ENCODE measurements at regions not wholly inside any gene's neighbourhood (a gene's known extent, or its start where the extent isn't known, plus 50 kb on each side); places are given as distances from the start of the nearest gene placed in this dataset.

DNA sequence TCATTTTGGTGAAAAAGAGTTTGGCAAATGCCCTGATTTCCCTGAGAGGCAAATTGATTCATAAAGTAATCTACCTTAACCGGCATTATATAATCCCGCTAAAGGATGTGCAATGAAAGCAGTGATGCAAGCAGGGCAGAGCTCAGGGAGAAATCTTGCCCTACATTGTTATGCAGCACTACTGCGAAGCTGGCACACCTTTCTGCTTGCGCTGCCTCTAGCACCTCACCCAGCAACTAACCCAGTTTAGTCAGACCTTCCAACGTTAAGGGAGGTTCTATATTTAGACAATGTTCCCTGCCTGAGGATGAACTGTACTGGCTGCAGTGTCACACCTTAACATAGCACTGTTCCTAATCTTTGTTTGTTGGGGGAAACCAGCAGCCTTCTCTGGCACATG, 60.8 kb upstream of the CCDC196 start:
- no peak for DNase-seq
- Mint-ChIP-seq H3K9me3 (no peaks in the 10 kb centered on the region), H3K27ac (no peak overlapping the region), H3K4me1 (no peaks in the 10 kb centered on the region), H3K36me3 (no peaks in the 10 kb centered on the region), H3K4me3 (no peak overlapping the region), H3K27me3 (ENCODE audit: low read depth in 2 of 2) (no peaks in the 10 kb centered on the region)
- H3K27ac ChIP-seq (ENCODE audit: low read length) = no peak overlapping the region
- TF ChIP-seq, protein P1, sequence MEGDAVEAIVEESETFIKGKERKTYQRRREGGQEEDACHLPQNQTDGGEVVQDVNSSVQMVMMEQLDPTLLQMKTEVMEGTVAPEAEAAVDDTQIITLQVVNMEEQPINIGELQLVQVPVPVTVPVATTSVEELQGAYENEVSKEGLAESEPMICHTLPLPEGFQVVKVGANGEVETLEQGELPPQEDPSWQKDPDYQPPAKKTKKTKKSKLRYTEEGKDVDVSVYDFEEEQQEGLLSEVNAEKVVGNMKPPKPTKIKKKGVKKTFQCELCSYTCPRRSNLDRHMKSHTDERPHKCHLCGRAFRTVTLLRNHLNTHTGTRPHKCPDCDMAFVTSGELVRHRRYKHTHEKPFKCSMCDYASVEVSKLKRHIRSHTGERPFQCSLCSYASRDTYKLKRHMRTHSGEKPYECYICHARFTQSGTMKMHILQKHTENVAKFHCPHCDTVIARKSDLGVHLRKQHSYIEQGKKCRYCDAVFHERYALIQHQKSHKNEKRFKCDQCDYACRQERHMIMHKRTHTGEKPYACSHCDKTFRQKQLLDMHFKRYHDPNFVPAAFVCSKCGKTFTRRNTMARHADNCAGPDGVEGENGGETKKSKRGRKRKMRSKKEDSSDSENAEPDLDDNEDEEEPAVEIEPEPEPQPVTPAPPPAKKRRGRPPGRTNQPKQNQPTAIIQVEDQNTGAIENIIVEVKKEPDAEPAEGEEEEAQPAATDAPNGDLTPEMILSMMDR (IDR thresholded peaks at IDR 0.05) = no peak
- ATAC-seq = no peak
- WGBS (ENCODE audit: insufficient coverage) = 94% methylated on average over 5 of the region's 5 CpGs
- no peaks in the 10 kb centered on the region for H3K9me3 ChIP-seq (ENCODE audit: control insufficient read depth, insufficient read depth, low read length)
- intact Hi-C loops (cut with micrococcal nuclease) = no loop called here
- no peak overlapping the region for H3K4me3 ChIP-seq (ENCODE audit: low read length)
- H3K36me3 ChIP-seq (ENCODE audit: control insufficient read depth, insufficient read depth, low read length) = no peaks in the 10 kb centered on the region
- H3K27me3 ChIP-seq (ENCODE audit: control insufficient read depth, insufficient read depth, low read length) = no peaks in the 10 kb centered on the region
- H3K4me1 ChIP-seq (ENCODE audit: control insufficient read depth, insufficient read depth, low read length) = no peaks in the 10 kb centered on the region

DNA sequence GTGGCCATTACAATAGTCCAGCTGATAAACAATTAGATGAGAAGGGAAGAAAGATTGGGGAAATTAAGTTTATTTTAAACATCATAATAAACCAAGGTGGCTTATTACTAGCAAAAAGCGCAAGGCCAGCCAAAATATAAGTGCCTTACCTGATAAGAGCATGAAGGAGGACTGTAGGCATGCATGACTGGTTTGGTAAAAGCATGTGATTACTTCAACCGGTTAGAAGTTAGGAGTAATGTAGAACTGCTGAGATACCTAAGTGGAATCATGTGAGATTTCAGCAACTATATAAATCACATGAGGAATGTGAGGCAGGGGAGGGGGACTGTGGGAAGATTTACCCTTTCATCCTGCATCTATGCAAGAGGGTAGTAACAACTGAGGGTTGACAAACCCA, 59.7 kb upstream of the CCDC196 start:
- intact Hi-C loops (cut with micrococcal nuclease) = no loop called here
- Histone ChIP-seq H3K9me3 (ENCODE audit: control insufficient read depth, insufficient read depth, low read length) (no peaks in the 10 kb centered on the region), H3K27me3 (ENCODE audit: control insufficient read depth, insufficient read depth, low read length) (no peaks in the 10 kb centered on the region), H3K4me1 (ENCODE audit: control insufficient read depth, insufficient read depth, low read length) (no peaks in the 10 kb centered on the region), H3K27ac (ENCODE audit: low read length) (no peak overlapping the region), H3K4me3 (ENCODE audit: low read length) (no peak overlapping the region), H3K36me3 (ENCODE audit: control insufficient read depth, insufficient read depth, low read length) (no peaks in the 10 kb centered on the region)
- WGBS (ENCODE audit: insufficient coverage) = 88% methylated on average over 2 of the region's 2 CpGs
- H3K27ac Mint-ChIP-seq = no peak overlapping the region
- ATAC-seq = no peak
- peaks cover 0 to under 1% of the 10 kb centered on the region in 2 donors for H3K27me3 Mint-ChIP-seq (ENCODE audit: low read depth in 2 of 2)
- TF ChIP-seq, protein P1 (IDR thresholded peaks at IDR 0.05) = no peak
- no peaks in the 10 kb centered on the region for H3K36me3 Mint-ChIP-seq
- no peaks in the 10 kb centered on the region for H3K9me3 Mint-ChIP-seq
- H3K4me3 Mint-ChIP-seq = no peak overlapping the region
- no peak for DNase-seq
- no peaks in the 10 kb centered on the region for H3K4me1 Mint-ChIP-seq

DNA sequence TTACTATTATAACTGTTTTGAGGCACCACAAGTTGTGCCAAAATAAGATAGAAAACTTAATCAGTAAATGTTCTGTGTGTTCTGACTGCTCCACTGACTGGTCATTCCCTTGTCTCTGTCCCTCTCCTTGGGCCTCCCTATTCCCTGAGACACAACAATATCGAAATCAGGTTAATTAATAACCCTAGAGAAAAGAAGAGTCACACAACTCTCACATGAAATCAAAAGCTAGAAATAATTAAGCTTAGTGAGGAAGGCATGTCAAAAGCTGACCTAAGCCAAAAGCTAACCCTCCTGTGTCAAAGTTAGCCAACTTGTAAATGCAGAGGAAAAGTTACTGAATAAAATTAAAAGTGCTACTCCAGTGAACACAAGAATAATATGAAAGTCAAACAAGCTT, 53.8 kb upstream of the CCDC196 start:
- Histone ChIP-seq H3K4me3 (ENCODE audit: low read length) (no peak overlapping the region), H3K36me3 (ENCODE audit: control insufficient read depth, insufficient read depth, low read length) (no peaks in the 10 kb centered on the region), H3K27me3 (ENCODE audit: control insufficient read depth, insufficient read depth, low read length) (no peaks in the 10 kb centered on the region), H3K4me1 (ENCODE audit: control insufficient read depth, insufficient read depth, low read length) (no peaks in the 10 kb centered on the region), H3K9me3 (ENCODE audit: control insufficient read depth, insufficient read depth, low read length) (no peaks in the 10 kb centered on the region), H3K27ac (ENCODE audit: low read length) (no peak overlapping the region)
- Mint-ChIP-seq H3K4me1 (no peaks in the 10 kb centered on the region), H3K4me3 (no peak overlapping the region), H3K9me3 (peaks cover 0 to 2% of the 10 kb centered on the region in 2 donors), H3K36me3 (no peaks in the 10 kb centered on the region), H3K27ac (no peak overlapping the region), H3K27me3 (ENCODE audit: low read depth in 2 of 2) (peaks cover 0 to 2% of the 10 kb centered on the region in 2 donors)
- ATAC-seq (no peak), DNase-seq (no peak)
- TF ChIP-seq, protein P1 (IDR thresholded peaks at IDR 0.05) = no peak
- 86% methylated on average over 1 of the region's 1 CpG for WGBS (ENCODE audit: insufficient coverage)
- intact Hi-C loops (cut with micrococcal nuclease) = no loop called here

DNA sequence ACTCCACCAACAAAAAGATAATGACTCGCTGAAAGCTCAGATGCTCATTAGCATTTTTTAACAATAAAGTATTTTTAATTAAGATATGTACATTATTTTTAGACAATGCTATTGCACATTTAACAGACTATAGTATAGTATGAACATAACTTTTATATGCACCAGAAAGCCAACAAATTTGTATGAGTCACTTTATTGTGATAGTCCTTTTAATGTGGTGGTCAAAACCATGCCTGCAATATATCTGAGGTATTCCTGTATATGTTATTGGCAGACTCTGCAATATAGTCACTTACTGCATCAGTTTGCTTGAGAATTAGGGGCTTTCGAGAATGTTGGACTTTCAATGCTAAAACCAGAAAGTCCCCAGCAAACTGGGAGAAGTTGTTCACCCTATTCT, 51.7 kb upstream of the CCDC196 start:
- H3K9me3 ChIP-seq (ENCODE audit: control insufficient read depth, insufficient read depth, low read length) = no peaks in the 10 kb centered on the region
- ATAC-seq = no peak
- H3K4me1 Mint-ChIP-seq = no peaks in the 10 kb centered on the region
- 100% methylated on average over 1 of the region's 2 CpGs for WGBS (ENCODE audit: insufficient coverage)
- H3K27me3 Mint-ChIP-seq (ENCODE audit: low read depth in 2 of 2) = peaks cover 0 to 2% of the 10 kb centered on the region in 2 donors
- no peaks in the 10 kb centered on the region for H3K36me3 Mint-ChIP-seq
- H3K4me1 ChIP-seq (ENCODE audit: control insufficient read depth, insufficient read depth, low read length) = no peaks in the 10 kb centered on the region
- peaks cover 2 to 7% of the 10 kb centered on the region in 2 donors for H3K9me3 Mint-ChIP-seq
- TF ChIP-seq, protein P1 (IDR thresholded peaks at IDR 0.05) = no peak
- no peak overlapping the region for H3K27ac Mint-ChIP-seq
- intact Hi-C loops (cut with micrococcal nuclease) = no loop called here
- no peak overlapping the region for H3K4me3 Mint-ChIP-seq
- H3K4me3 ChIP-seq (ENCODE audit: low read length) = no peak overlapping the region
- H3K36me3 ChIP-seq (ENCODE audit: control insufficient read depth, insufficient read depth, low read length) = no peaks in the 10 kb centered on the region
- no peaks in the 10 kb centered on the region for H3K27me3 ChIP-seq (ENCODE audit: control insufficient read depth, insufficient read depth, low read length)
- no peak for DNase-seq
- no peak overlapping the region for H3K27ac ChIP-seq (ENCODE audit: low read length)

All from natural killer cell (primary cell).